Neuronal stem cell (in vitro differentiated cells): ENCODE measurements at regions not wholly inside any gene's neighbourhood (a gene's known extent, or its start where the extent isn't known, plus 50 kb on each side); places are given as distances from the start of the nearest gene placed in this dataset.

Experiments used
- DNase-seq: peaks from one replicate; pipeline ENCODE4 v3.0.0-alpha.2; 2013; ENCODE audit warnings: low spot score
- H2AFZ ChIP-seq: one replicate; pipeline ENCODE4 v1.6.1; 2013; ENCODE audit warnings: mild to moderate bottlenecking, low read length, inconsistent platforms
- H2AK5ac ChIP-seq: 2 replicates; pipeline ENCODE4 v1.6.1; 2013; ENCODE audit warnings: low read depth, mild to moderate bottlenecking, inconsistent platforms, low read length, moderate library complexity, mixed read lengths
- H2BK120ac ChIP-seq: 2 replicates; pipeline ENCODE4 v1.6.1; 2013; ENCODE audit warnings: low read depth, mild to moderate bottlenecking, inconsistent platforms, low read length, moderate library complexity, mixed read lengths
- H2BK12ac ChIP-seq: one replicate; pipeline ENCODE4 v1.6.1; 2013; ENCODE audit warnings: low read length, inconsistent platforms
- H2BK15ac ChIP-seq: 2 replicates; pipeline ENCODE4 v1.6.1; 2013; ENCODE audit warnings: mild to moderate bottlenecking, low read length, inconsistent platforms, mixed read lengths
- H2BK5ac ChIP-seq: one replicate; pipeline ENCODE4 v1.6.1; 2013; ENCODE audit warnings: inconsistent platforms, mild to moderate bottlenecking, low read length, moderate library complexity
- H3K14ac ChIP-seq: one replicate; pipeline ENCODE4 v1.6.1; 2013; ENCODE audit warnings: low read length, inconsistent platforms
- H3K18ac ChIP-seq: 2 replicates; pipeline ENCODE4 v1.6.1; 2013; ENCODE audit warnings: low read length, inconsistent platforms
- H3K23ac ChIP-seq: 2 replicates; pipeline ENCODE4 v1.6.1; 2013; ENCODE audit warnings: low read depth, mild to moderate bottlenecking, mixed read lengths, low read length, inconsistent platforms; ENCODE audit not compliant: poor library complexity
- H3K27ac ChIP-seq: replicated peaks from 3 replicates; pipeline ENCODE4 v1.5.1; 2013; ENCODE audit warnings: low read length, inconsistent platforms
- H3K27me3 ChIP-seq, 3 experiments: 2 replicates each; pipeline ENCODE4 v1.6.1; 2013; ENCODE audit warnings: low read length in 3 of 3, mild to moderate bottlenecking in 2 of 3, inconsistent platforms in 1 of 3, low read depth in 1 of 3, mixed read lengths in 1 of 3, moderate library complexity in 1 of 3; ENCODE audit not compliant: control insufficient read depth in 3 of 3, insufficient read depth in 3 of 3
- H3K36me3 ChIP-seq, 2 donors: replicated peaks in 1 of 2; 2 replicates each; pipeline ENCODE4 v1.6.1; 2013; ENCODE audit warnings: low read length in 2 of 2; ENCODE audit not compliant: control insufficient read depth in 2 of 2, insufficient read depth in 2 of 2
- H3K4ac ChIP-seq: 2 replicates; pipeline ENCODE4 v1.6.1; 2013; ENCODE audit warnings: inconsistent platforms, mild to moderate bottlenecking, low read length, moderate library complexity
- H3K4me1 ChIP-seq, 2 donors: 1 replicate in 1 of 2; 2 replicates in 1 of 2; pipeline ENCODE4 v1.6.1; 2013; ENCODE audit warnings: low read length in 2 of 2, low read depth in 1 of 2; ENCODE audit not compliant: control insufficient read depth in 2 of 2, insufficient read depth in 1 of 2
- H3K4me2 ChIP-seq: one replicate; pipeline ENCODE4 v1.6.1; 2013; ENCODE audit warnings: mild to moderate bottlenecking, low read length, inconsistent platforms; ENCODE audit not compliant: insufficient read depth, poor library complexity, severe bottlenecking
- H3K4me3 ChIP-seq, 2 donors: 2 replicates each; pipeline ENCODE4 v1.5.1; 2013; ENCODE audit warnings: low read length in 2 of 2, mild to moderate bottlenecking in 2 of 2, inconsistent platforms in 1 of 2, moderate library complexity in 1 of 2
- H3K79me1 ChIP-seq: one replicate; pipeline ENCODE4 v1.6.1; 2013; ENCODE audit warnings: low read depth, mild to moderate bottlenecking, inconsistent platforms, low read length, moderate library complexity
- H3K9ac ChIP-seq: one replicate; pipeline ENCODE4 v1.6.1; 2013; ENCODE audit warnings: mild to moderate bottlenecking, low read depth, low read length, inconsistent platforms; ENCODE audit not compliant: poor library complexity
- H3K9me3 ChIP-seq, 2 donors: replicated peaks in 1 of 2; 2 replicates each; pipeline versions ENCODE3 to v1.6.1; 2013; ENCODE audit warnings: low read length in 2 of 2, mild to moderate bottlenecking in 2 of 2, inconsistent platforms in 1 of 2, low read depth in 1 of 2, mixed read lengths in 1 of 2, moderate library complexity in 1 of 2; ENCODE audit not compliant: control insufficient read depth in 2 of 2, insufficient read depth in 1 of 2
- H4K8ac ChIP-seq: one replicate; pipeline ENCODE4 v1.6.1; 2013; ENCODE audit warnings: low read depth, mild to moderate bottlenecking, inconsistent platforms, low read length, moderate library complexity
- H4K91ac ChIP-seq: one replicate; pipeline ENCODE4 v1.6.1; 2013; ENCODE audit warnings: low read length, low read depth, mild to moderate bottlenecking, inconsistent platforms; ENCODE audit not compliant: poor library complexity
- WGBS, 2 donors: extraction: QIAGEN DNeasy Blood & Tissue Kit; methylation state at CpG; one replicate each; pipeline ENCODE4 v1.1.7; 2013; ENCODE audit warnings: missing lambda C conversion rate in 2 of 2, mixed read lengths in 1 of 2; ENCODE audit not compliant: insufficient read length in 2 of 2, insufficient replicate concordance in 1 of 2; ENCODE audit errors: extremely low coverage in 2 of 2; 5-methylcytosine and 5-hydroxymethylcytosine counted together

DNA sequence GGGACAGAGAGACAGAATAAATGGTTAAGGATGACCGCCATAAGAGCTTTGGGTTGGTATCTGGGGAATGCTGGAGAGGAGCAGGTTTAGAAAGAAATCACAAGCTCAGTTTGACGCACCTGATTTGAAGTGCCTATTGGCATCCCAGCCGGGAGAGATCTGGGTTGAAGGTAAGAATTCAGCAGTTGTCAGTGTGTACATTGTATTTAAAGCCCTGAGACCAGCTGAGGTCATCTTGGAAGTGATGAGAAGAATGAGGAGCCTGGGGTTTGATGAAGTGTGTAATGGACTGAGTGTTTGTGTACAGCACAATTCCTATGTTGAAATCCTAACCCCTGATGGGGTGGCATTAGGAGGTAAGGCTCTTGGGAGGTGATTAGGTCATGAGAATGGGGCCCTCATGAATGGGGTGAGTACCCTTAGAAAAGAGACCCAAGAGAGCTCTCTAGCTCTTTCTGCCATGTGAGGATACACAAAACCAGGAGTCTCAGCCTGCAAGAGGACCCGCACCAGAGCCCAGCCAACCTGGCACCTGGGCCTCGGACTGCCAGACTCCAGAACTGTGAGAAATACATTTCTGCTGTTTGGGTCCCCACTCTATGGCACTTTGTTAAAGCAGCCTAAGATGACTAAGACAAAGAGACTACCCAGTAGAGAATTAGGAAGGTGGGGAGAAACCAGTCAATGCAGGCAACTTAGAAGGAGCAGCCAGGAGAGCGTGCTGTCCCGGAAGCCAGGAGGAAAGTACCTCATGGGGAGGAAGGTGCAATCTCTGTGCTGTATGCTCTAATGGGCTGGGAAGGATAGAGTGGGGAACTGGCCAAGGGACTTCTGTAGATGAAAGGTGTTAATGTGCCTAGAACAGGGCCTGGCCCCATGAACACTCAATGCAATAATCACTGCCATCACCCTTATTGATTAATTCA lies 133.7 kb upstream of the SLC24A3 start:
- Histone ChIP-seq H3K4ac (no peak overlapping the region), H2AK5ac (no peak overlapping the region), H2BK12ac (no peak overlapping the region), H3K18ac (no peak overlapping the region), H4K8ac (no peak overlapping the region), H2BK120ac (no peak overlapping the region), H3K79me1 (no peaks in the 10 kb centered on the region), H4K91ac (no peak overlapping the region), H3K27ac (no peak overlapping the region), H3K9me3 (peaks cover 0 to 4% of the 10 kb centered on the region in 2 donors), H2BK5ac (no peak overlapping the region), H3K4me3 (no peak overlapping the region), H3K4me1 (no peaks in the 10 kb centered on the region), H3K9ac (no peak overlapping the region), H3K23ac (no peak overlapping the region), H3K36me3 (no peaks in the 10 kb centered on the region), H3K14ac (no peak overlapping the region), H2AFZ (no peak overlapping the region), H3K4me2 (no peak overlapping the region), H3K27me3 (no peaks in the 10 kb centered on the region), H2BK15ac (no peak overlapping the region)
- DNase-seq: no peak
- WGBS, 2 donors: no CpG with 5 or more reads among the region's 7 CpGs

DNA sequence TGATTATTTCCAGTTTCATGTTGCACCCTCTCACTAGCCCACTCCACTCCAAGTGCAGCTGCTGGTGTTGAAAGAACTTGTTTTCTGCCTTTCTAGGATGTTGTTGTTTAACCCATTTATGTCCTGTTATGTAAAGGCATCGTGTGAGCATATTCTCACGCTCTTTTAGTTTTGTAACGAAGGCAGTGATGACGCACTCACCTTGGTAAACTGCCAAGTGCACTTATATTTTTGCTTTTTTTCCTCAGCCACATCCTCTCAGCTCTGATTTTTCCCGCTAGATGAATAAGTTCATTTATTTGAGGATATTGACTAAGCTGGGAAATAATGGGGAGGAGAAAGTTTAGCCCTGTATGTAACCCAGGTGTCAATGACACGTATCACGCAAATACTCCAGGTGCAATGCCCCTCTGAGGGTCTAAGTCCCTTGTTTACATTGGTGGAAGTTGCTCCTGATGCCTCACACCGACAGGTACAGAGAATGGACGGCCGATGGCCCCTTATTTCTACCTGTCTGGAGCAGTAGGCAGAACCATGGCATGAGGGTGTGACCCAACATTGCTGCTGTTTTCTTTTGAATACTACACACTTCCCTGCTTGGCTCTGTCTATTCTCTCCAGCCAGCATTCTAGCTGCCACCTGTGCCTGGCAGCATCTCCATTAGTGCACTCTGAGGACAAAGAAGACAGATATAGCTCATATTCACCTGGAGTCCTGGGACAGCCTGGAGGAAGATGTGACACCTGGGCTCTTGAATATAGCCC lies 132.7 kb upstream of the SLC24A3 start:
- H3K36me3 ChIP-seq: no peaks in the 10 kb centered on the region

DNA sequence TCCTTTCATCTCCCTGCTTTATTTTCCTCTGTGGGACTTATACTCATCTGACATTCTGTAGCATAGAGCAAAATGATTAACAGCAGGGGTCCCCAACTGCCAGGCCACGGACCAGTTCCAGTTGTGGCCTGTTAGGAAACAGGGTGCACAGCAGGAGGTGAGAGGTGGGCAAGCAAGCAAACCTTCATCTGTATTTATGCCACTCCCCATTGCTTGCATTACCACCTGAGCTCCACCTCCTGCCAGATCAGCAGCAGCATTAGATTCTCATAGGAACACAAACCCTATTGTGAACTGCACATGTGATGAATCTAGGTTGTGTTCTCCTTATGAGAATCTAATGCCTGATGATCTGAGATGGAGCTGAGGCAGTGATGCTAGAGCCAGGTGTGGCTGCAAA lies 130.5 kb upstream of the SLC24A3 start:
- no peak overlapping the region for H2BK5ac ChIP-seq
- H3K4me2 ChIP-seq: no peak overlapping the region
- H2AFZ ChIP-seq: no peak overlapping the region
- H3K14ac ChIP-seq: peak overlapping the region; percentile 12
- no peaks in the 10 kb centered on the region for H3K36me3 ChIP-seq
- H4K8ac ChIP-seq: no peak overlapping the region
- H3K27ac ChIP-seq: no peak overlapping the region
- H2BK12ac ChIP-seq: no peak overlapping the region
- H3K4me1 ChIP-seq: no peaks in the 10 kb centered on the region
- H3K4ac ChIP-seq: no peak overlapping the region
- no peak overlapping the region for H2BK120ac ChIP-seq
- H3K79me1 ChIP-seq: no peaks in the 10 kb centered on the region
- no peak overlapping the region for H3K23ac ChIP-seq
- no peak overlapping the region for H3K18ac ChIP-seq
- H3K27me3 ChIP-seq: no peaks in the 10 kb centered on the region
- H4K91ac ChIP-seq: no peak overlapping the region
- H3K9ac ChIP-seq: no peak overlapping the region
- H3K9me3 ChIP-seq: peaks cover 0 to 4% of the 10 kb centered on the region in 2 donors
- no peak overlapping the region for H2BK15ac ChIP-seq
- DNase-seq: no peak
- no peak overlapping the region for H2AK5ac ChIP-seq
- WGBS, 2 donors: no CpG with 5 or more reads among the region's 1 CpG
- peak overlapping the region in 1 of 2 donors; percentile 29 for H3K4me3 ChIP-seq

More for the DNA sequence above, 132.7 kb upstream of the SLC24A3 start:
- no peak overlapping the region for H3K4me2 ChIP-seq
- no CpG with 5 or more reads among the region's 10 CpGs for WGBS, 2 donors
- no peaks in the 10 kb centered on the region for H3K4me1 ChIP-seq
- no peak for DNase-seq
- H3K23ac ChIP-seq: no peak overlapping the region
- H4K8ac ChIP-seq: no peak overlapping the region
- no peaks in the 10 kb centered on the region for H3K27me3 ChIP-seq
- no peaks in the 10 kb centered on the region for H3K79me1 ChIP-seq
- H3K14ac ChIP-seq: no peak overlapping the region
- no peak overlapping the region for H2BK12ac ChIP-seq
- no peak overlapping the region for H4K91ac ChIP-seq
- no peak overlapping the region for H2AFZ ChIP-seq
- no peak overlapping the region for H2BK5ac ChIP-seq
- H3K4me3 ChIP-seq: no peak overlapping the region
- H3K9ac ChIP-seq: no peak overlapping the region
- H3K9me3 ChIP-seq: peaks cover 0 to 4% of the 10 kb centered on the region in 2 donors
- no peak overlapping the region for H3K27ac ChIP-seq
- no peak overlapping the region for H2AK5ac ChIP-seq
- no peak overlapping the region for H2BK120ac ChIP-seq
- no peak overlapping the region for H3K18ac ChIP-seq
- no peak overlapping the region for H2BK15ac ChIP-seq
- no peak overlapping the region for H3K4ac ChIP-seq

DNA sequence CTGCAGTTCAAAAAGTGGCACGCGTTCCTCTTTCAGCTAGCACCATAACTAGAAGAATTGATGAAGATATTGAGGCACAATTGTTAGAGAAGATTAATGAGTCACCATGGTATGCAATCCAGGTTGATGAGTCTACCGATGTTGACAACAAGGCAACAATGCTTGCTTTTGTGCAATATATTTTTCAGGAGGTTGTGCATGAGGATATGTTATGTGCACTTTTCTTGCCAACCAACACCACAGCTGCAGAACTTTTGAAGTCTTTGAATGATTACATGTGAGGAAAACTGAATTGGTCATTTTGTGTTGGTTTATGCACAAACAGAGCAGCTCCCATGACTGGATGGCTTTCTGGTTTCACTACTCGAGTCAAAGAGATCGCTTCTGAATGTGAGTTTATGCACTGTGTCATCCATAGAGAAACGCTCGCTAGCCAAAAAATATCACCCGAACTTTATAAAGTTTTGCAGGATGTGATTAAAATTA lies 129.3 kb upstream of the SLC24A3 start:
- no peak overlapping the region for H3K4ac ChIP-seq
- H2AK5ac ChIP-seq: no peak overlapping the region
- no peak overlapping the region for H2AFZ ChIP-seq
- H3K9ac ChIP-seq: no peak overlapping the region
- no peak overlapping the region for H3K14ac ChIP-seq
- no peaks in the 10 kb centered on the region for H3K27me3 ChIP-seq
- H4K91ac ChIP-seq: no peak overlapping the region
- no peaks in the 10 kb centered on the region for H3K79me1 ChIP-seq
- no peak overlapping the region for H2BK12ac ChIP-seq
- H3K4me3 ChIP-seq: no peak overlapping the region
- no peak overlapping the region for H3K27ac ChIP-seq
- H3K36me3 ChIP-seq: no peaks in the 10 kb centered on the region
- H2BK120ac ChIP-seq: no peak overlapping the region
- H3K4me2 ChIP-seq: no peak overlapping the region
- H3K18ac ChIP-seq: no peak overlapping the region
- H3K4me1 ChIP-seq: no peaks in the 10 kb centered on the region
- WGBS, 2 donors: no CpG with 5 or more reads among the region's 8 CpGs
- no peak overlapping the region for H2BK15ac ChIP-seq
- H3K23ac ChIP-seq: no peak overlapping the region
- H2BK5ac ChIP-seq: no peak overlapping the region
- no peak for DNase-seq
- peaks cover 0 to 4% of the 10 kb centered on the region in 2 donors for H3K9me3 ChIP-seq
- H4K8ac ChIP-seq: no peak overlapping the region
